GM19035 (cell line): ENCODE measurements at regions not wholly inside any gene's neighbourhood (a gene's known extent, or its start where the extent isn't known, plus 50 kb on each side); places are given as distances from the start of the nearest gene placed in this dataset.
"Not testable (repeated sequence)": the region's sequence is repeated elsewhere in the genome, so short reads cannot be mapped to it uniquely, and the experiment has no call there.

Source experiments
- ATAC-seq: cut with Tn5 transposase; IDR thresholded peaks from one replicate; pipeline ENCODE4 v1.9.1; 2021; ENCODE audit not compliant: unreplicated experiment

- ATAC-seq: no peak
These were observed 233.5 kb upstream of the PCSK5 start for GRCh38 chr9:75657015-75657414.

- no peak for ATAC-seq
These were observed 232.1 kb upstream of the PCSK5 start for GRCh38 chr9:75658301-75658905.

- no peak for ATAC-seq
These were observed 225.9 kb upstream of the PCSK5 start for GRCh38 chr9:75664597-75664996.

- ATAC-seq: no peak
These were observed 223.5 kb upstream of the PCSK5 start for GRCh38 chr9:75666856-75667554.

- ATAC-seq: no peak
These were observed 220.8 kb upstream of the PCSK5 start for GRCh38 chr9:75669721-75670120.

- ATAC-seq: no peak
These were observed 219.1 kb upstream of the PCSK5 start for GRCh38 chr9:75671354-75671753.

- no peak for ATAC-seq
These were observed 218.0 kb upstream of the PCSK5 start for GRCh38 chr9:75672478-75672877.

- no peak for ATAC-seq
These were observed 206.9 kb upstream of the PCSK5 start for GRCh38 chr9:75683591-75683990.

GRCh38 chr9:75685062-75685461 is 205.4 kb upstream of the PCSK5 start:
- no peak for ATAC-seq

- ATAC-seq: no peak
These were observed 203.0 kb upstream of the PCSK5 start for GRCh38 chr9:75687359-75687953.

GRCh38 chr9:75690551-75690950 is 199.9 kb upstream of the PCSK5 start:
- not testable (repeated sequence) for ATAC-seq

- no peak for ATAC-seq
These were observed 199.1 kb upstream of the PCSK5 start for GRCh38 chr9:75691408-75691807.

- ATAC-seq: no peak
These were observed 198.2 kb upstream of the PCSK5 start for GRCh38 chr9:75692309-75692708.

- no peak for ATAC-seq
These were observed 194.6 kb upstream of the PCSK5 start for GRCh38 chr9:75695921-75696320.

GRCh38 chr9:75699017-75699416 is 191.5 kb upstream of the PCSK5 start:
- no peak for ATAC-seq

- ATAC-seq: no peak
These were observed 190.7 kb upstream of the PCSK5 start for GRCh38 chr9:75699625-75700251.

GRCh38 chr9:75700252-75700640 is 190.2 kb upstream of the PCSK5 start:
- no peak for ATAC-seq

- ATAC-seq: no peak
These were observed 183.3 kb upstream of the PCSK5 start for GRCh38 chr9:75707191-75707590.

GRCh38 chr9:75709698-75710097 is 180.8 kb upstream of the PCSK5 start:
- no peak for ATAC-seq

- ATAC-seq: no peak
These were observed 177.8 kb upstream of the PCSK5 start for GRCh38 chr9:75712700-75713099.

GRCh38 chr9:75713335-75713734 is 177.1 kb upstream of the PCSK5 start:
- no peak for ATAC-seq

GRCh38 chr9:75715360-75715759 is 175.1 kb upstream of the PCSK5 start:
- ATAC-seq: no peak
